Nephron (organoid): ENCODE measurements at regions not wholly inside any gene's neighbourhood (a gene's known extent, or its start where the extent isn't known, plus 50 kb on each side); places are given as distances from the start of the nearest gene placed in this dataset.

Experiments
- H3K27ac Mint-ChIP-seq, 3 experiments: 2 replicates each; pipeline ENCODE4 v1.8.0; 2020; ENCODE audit warnings: mixed read lengths in 3 of 3, mild to moderate bottlenecking in 2 of 3, moderate library complexity in 1 of 3
- H3K27me3 Mint-ChIP-seq: 2 replicates; pipeline ENCODE4 v1.8.0; 2021; ENCODE audit warnings: low read depth, mild to moderate bottlenecking, moderate library complexity, mixed read lengths
- H3K36me3 Mint-ChIP-seq: 2 replicates; pipeline ENCODE4 v1.8.0; 2020; ENCODE audit warnings: low read depth, mixed read lengths
- H3K4me1 Mint-ChIP-seq: 2 replicates; pipeline ENCODE4 v1.8.0; 2020; ENCODE audit warnings: mixed read lengths
- H3K4me3 Mint-ChIP-seq, 3 experiments: 2 replicates each; pipeline ENCODE4 v1.8.0; 2020; ENCODE audit warnings: mild to moderate bottlenecking in 3 of 3, mixed read lengths in 3 of 3, moderate library complexity in 2 of 3
- H3K9me3 Mint-ChIP-seq: 2 replicates; pipeline ENCODE4 v1.8.0; 2020; ENCODE audit warnings: mixed read lengths
- CTCF ChIP-seq, 3 experiments: fragments of 200-600 bp; sonication (generic); IDR thresholded peaks; one replicate each; pipeline ENCODE4 v1.5.0; 2021; ENCODE audit warnings: antibody characterized with exemption in 3 of 3; ENCODE audit not compliant: unreplicated experiment in 3 of 3

- Mint-ChIP-seq H3K36me3 (peaks cover 3% of the 10 kb centered on the region), H3K4me1 (no peaks in the 10 kb centered on the region), H3K9me3 (peaks cover 8% of the 10 kb centered on the region), H3K27ac (no peak overlapping the region), H3K4me3 (no peak overlapping the region), H3K27me3 (no peaks in the 10 kb centered on the region)
- TF ChIP-seq CTCF (IDR thresholded peaks at IDR 0.05; ENCODE audit: unreplicated experiment in 3 of 3): no peak
These were observed 144.0 kb downstream of the SEMA6D start for GRCh38 chr15:47861111-47861903.

GRCh38 chr15:47862402-47862801 lies 145.1 kb downstream of the SEMA6D start:
- H3K4me3 Mint-ChIP-seq: no peak overlapping the region
- peaks cover 8% of the 10 kb centered on the region for H3K9me3 Mint-ChIP-seq
- no peaks in the 10 kb centered on the region for H3K4me1 Mint-ChIP-seq
- TF ChIP-seq CTCF (IDR thresholded peaks at IDR 0.05; ENCODE audit: unreplicated experiment in 3 of 3): no peak
- H3K36me3 Mint-ChIP-seq: peaks cover 3% of the 10 kb centered on the region
- no peak overlapping the region for H3K27ac Mint-ChIP-seq
- H3K27me3 Mint-ChIP-seq: no peaks in the 10 kb centered on the region

- no peaks in the 10 kb centered on the region for H3K4me1 Mint-ChIP-seq
- H3K4me3 Mint-ChIP-seq: no peak overlapping the region
These were observed 149.1 kb downstream of the SEMA6D start for GRCh38 chr15:47866446-47866845.

GRCh38 chr15:47870300-47870955 lies 153.1 kb downstream of the SEMA6D start:
- Mint-ChIP-seq H3K4me1 (no peaks in the 10 kb centered on the region), H3K27ac (no peak overlapping the region), H3K27me3 (no peaks in the 10 kb centered on the region), H3K9me3 (peaks cover 14% of the 10 kb centered on the region), H3K4me3 (no peak overlapping the region), H3K36me3 (no peaks in the 10 kb centered on the region)
- no peak for TF ChIP-seq CTCF (IDR thresholded peaks at IDR 0.05; ENCODE audit: unreplicated experiment in 3 of 3)

More at GRCh38 chr15:47866446-47866845, 149.1 kb downstream of the SEMA6D start:
- TF ChIP-seq CTCF (IDR thresholded peaks at IDR 0.05; ENCODE audit: unreplicated experiment in 3 of 3): no peak
- Mint-ChIP-seq H3K36me3 (peaks cover 3% of the 10 kb centered on the region), H3K27ac (no peak overlapping the region), H3K9me3 (peaks cover 16% of the 10 kb centered on the region), H3K27me3 (no peaks in the 10 kb centered on the region)

GRCh38 chr15:47870956-47871625 lies 153.8 kb downstream of the SEMA6D start:
- H3K27ac Mint-ChIP-seq: no peak overlapping the region
- H3K36me3 Mint-ChIP-seq: no peaks in the 10 kb centered on the region
- no peaks in the 10 kb centered on the region for H3K27me3 Mint-ChIP-seq
- H3K9me3 Mint-ChIP-seq: peaks cover 8% of the 10 kb centered on the region
- H3K4me1 Mint-ChIP-seq: no peaks in the 10 kb centered on the region
- no peak overlapping the region for H3K4me3 Mint-ChIP-seq
- TF ChIP-seq CTCF (IDR thresholded peaks at IDR 0.05; ENCODE audit: unreplicated experiment in 3 of 3): no peak
